GM21737 (cell line): ENCODE measurements at regions not wholly inside any gene's neighbourhood (a gene's known extent, or its start where the extent isn't known, plus 50 kb on each side); places are given as distances from the start of the nearest gene placed in this dataset.
"Not testable (repeated sequence)": the region's sequence is repeated elsewhere in the genome, so short reads cannot be mapped to it uniquely, and the experiment has no call there.

ENCODE experiments used
- ATAC-seq: cut with Tn5 transposase; IDR thresholded peaks from one replicate; pipeline ENCODE4 v1.9.1; 2021; ENCODE audit warnings: mild to moderate bottlenecking, moderate library complexity; ENCODE audit not compliant: unreplicated experiment

DNA sequence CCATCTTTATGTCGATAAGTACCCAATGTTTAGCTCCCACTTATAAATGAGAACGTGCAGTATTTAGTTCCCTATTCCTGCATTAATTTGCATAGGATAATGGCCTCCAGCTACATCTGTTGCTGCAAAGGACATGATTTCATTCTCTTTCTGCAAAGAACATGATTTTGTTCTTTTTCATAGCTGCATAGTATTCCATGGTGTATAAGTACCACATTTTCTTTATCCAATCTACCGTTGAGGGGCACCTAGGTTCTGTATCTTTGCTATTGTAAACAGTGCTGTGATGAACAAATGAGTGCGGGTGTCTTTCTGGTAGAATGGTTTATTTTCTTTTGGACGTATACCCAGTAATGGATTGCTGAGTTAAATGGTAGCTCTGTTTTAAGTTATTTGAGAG is 63.0 kb downstream of the HLX start:
- ATAC-seq = no peak

- ATAC-seq = not testable (repeated sequence)
Observed at GRCh38 chr1:220942914-220943313, 63.7 kb downstream of the HLX start.

- no peak for ATAC-seq
Observed at GRCh38 chr1:220943319-220943996, 64.2 kb downstream of the HLX start.

DNA sequence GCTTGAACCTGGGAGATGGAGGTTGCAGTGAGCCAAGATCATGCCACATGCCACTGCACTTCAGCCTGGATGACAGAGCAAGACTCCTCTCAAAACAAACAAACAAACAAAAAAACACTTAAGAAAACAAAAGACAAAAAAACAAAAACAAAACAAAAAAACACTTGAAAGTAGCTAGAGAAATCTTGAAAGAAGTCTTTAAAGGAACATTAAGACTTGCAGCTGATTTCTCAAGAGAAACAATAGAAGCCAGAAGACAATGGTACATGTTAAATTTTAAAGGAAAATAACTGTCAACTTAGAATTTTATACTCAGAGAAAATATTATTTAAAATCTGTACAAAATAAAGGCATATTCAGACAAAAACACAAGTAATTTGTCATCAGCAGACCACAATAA is 71.3 kb downstream of the HLX start:
- no peak for ATAC-seq

GRCh38 chr1:220952961-220953643 is 73.9 kb downstream of the HLX start:
- ATAC-seq = no peak

GRCh38 chr1:220954321-220955075 is 75.3 kb downstream of the HLX start:
- no peak for ATAC-seq

DNA sequence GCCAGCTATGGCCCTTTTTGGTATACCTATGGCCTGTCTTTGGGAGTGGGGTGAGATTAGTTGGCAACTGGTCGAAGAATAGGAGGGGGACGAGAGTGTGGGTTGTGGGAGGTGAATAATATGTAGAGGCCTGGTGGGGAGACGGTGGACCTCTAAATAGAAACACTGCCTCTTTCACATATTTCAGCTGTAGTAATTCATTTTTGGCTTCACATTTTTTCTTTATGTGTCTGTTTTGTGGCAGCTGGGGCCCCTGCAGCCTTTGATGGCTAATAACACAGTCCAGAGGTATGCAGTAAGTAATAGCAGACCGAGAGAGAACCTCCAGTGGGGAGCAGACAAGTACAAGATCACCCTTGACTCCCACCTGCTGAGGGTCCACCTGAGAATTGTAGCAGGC is 75.9 kb downstream of the HLX start:
- no peak for ATAC-seq

DNA sequence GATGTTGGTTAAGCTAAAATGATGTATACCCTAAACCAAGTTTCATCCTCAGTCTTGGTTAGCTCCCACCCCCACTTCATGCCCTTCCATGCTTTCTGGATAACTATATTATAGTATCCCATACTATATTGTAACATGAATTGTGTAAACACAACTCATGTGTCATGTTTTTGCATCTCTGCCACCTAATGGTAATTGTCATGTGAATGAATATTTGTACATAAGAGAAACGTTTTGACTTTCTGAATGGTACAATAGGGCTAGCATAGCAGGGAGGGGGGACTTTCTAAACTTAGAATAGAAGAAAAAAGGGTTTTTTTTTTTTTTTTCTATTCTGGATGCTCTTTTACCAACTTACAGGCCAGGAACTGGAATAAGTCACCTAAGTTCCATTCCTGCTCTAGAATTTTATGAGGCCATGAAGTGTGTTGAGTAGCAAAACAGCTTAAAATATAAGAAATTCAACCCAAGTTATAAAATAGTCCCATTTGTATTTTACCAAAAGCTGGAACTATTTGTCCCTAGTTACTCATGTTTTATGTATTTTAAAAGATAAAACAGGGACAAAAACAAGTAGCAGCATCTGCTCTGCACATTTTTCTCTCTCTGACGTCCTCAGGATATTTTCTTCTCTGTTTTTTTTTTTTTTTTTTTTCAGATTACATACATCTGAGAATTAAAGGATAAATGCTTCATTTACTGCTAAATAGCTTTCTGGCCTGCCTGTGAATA is 77.4 kb downstream of the HLX start:
- ATAC-seq = no peak

DNA sequence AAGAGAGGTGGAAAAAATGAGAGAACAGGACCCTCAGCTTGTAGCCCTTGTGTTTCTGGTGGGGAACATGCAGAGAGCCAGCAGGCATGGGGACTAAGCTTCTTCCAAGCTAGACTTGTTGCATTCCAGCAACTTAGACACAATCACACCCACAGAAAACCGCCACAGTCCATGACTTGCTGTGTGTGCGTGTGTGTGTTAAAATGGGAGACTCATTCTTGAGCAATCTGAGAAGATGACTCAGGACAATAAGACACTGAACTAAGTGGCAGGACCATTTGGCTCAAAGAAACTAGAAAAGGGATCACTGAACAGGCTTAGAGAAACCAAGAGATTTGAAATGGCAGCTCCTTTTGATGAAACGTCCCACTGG is 78.0 kb downstream of the HLX start:
- ATAC-seq = no peak

- ATAC-seq = no peak
Observed at GRCh38 chr1:220958234-220958633, 79.0 kb downstream of the HLX start.

GRCh38 chr1:220962031-220962751 is 82.9 kb downstream of the HLX start:
- no peak for ATAC-seq

DNA sequence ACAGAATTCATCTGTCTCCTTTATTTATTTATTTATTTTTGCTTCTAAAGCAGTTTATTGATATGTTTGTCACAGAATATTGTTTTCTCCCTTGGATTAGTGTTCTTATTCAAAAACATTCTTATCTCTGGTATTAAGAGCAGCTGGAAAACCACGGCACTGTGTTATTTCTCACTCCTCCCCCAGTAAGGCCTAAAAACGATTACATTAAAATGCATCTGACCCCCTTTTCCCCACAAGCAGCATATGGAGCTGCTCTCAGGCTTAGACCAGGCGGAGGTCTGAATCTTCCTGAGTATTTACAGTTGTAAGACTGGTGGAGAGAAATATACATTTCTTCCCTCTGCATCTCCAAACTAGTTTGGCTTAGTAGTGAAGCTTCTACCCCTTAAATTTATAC is 86.8 kb downstream of the HLX start:
- ATAC-seq = no peak

GRCh38 chr1:220966473-220966872 is 87.2 kb downstream of the HLX start:
- no peak for ATAC-seq

- ATAC-seq = no peak
Observed at GRCh38 chr1:220966881-220967611, 87.8 kb downstream of the HLX start.

GRCh38 chr1:220967911-220968310 is 88.7 kb downstream of the HLX start:
- ATAC-seq = no peak

DNA sequence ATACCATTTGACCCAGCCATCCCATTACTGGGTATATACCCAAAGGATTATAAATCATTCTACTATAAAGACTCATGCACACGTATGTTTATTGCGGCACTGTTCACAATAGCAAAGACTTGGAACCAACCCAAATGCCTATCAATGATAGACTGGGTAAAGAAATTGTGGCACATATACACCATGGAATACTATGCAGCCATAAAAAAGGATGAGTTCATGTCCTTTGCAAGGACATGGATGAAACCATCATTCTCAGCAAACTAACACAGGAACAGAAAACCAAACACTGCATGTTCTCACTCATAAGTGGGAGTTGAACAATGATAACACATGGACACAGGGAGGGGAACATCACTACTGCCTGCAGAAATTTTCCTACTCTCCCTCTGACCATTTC is 90.0 kb downstream of the HLX start:
- ATAC-seq = not testable (repeated sequence)

DNA sequence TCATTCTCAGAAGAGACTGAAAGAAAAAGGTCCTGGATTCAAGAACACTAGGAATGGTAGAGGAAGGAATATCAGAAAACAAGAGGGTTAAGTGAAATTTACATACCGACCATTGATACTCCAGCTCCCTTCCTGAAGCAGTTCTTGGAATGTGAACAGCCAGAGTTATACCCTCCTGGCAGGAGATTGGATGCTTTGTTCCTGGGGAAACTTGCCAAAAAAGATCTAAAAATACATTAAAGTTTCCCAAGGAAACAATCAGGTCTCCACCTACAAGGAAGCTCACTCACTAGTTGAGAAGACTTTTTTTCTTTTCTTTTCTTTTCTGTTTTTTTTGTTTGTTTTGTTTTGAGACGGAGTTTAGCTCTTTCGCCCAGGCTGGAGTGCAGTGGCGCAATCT is 91.1 kb downstream of the HLX start:
- no peak for ATAC-seq

DNA sequence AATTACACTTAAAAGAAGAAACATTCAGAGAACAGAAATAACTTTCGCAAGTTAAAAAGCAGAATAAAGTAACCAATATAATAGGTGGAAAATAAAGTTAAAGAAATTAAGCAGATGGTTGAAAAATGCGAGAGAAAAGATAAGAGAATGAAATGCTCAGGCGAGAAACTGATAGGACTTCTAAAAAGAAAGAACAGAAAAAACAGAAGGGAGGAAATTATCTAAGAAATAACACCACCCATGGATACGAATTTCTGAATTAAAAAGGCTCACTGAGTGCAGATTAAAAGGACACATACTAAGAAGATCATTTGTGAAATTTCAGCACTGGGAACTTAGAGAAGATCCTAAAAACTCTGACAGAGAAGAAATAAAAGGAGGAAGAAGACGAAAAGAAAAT is 92.0 kb downstream of the HLX start:
- no peak for ATAC-seq

- ATAC-seq = no peak
Observed at GRCh38 chr1:220974431-220974830, 95.2 kb downstream of the HLX start.

DNA sequence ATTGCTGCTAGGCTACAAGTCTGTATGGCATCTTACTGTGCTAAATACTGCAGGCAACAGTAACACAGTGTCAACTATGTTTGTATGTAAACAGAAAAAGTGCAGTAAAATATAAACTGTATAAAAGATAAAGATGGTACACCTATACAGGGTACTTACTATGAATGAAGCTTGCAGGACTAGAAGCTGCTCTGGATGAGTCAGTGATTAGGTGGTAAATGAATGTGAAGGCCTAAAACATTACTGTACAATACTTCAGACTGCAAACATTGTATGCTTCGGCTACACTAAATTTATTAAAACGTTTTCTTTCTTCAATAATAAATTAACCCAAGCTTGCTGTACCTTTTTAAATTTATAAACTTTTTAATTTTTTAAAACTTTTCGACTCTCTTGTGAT is 97.1 kb downstream of the HLX start:
- ATAC-seq = no peak
